ENCODE measurements at regions not wholly inside any gene's neighbourhood (a gene's known extent, or its start where the extent isn't known, plus 50 kb on each side); places are given as distances from the start of the nearest gene placed in this dataset.
"Not testable (repeated sequence)": the region's sequence is repeated elsewhere in the genome, so short reads cannot be mapped to it uniquely, and the experiment has no call there.

DNA sequence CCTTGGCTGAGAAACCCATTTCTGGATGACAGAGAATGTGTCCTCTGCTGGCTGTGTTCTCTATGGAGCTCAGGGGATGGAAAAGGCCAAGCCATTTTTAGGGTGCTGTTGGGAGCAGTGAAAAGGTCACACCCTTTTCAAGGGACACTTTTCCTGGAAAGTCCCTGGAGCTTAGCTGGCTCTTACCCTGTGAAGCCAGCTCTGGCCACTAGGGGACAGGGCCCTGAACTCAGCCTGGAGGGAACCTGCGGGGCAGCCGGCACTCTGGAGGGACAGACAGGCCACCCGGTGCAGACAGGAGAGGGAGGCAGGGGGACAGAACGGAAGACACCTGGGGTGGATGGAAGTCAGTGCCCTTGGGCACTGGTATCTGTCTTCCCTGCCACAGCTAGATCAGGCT is 95.3 kb upstream of the ZSCAN2 start:
- TF ChIP-seq, protein P1, sequence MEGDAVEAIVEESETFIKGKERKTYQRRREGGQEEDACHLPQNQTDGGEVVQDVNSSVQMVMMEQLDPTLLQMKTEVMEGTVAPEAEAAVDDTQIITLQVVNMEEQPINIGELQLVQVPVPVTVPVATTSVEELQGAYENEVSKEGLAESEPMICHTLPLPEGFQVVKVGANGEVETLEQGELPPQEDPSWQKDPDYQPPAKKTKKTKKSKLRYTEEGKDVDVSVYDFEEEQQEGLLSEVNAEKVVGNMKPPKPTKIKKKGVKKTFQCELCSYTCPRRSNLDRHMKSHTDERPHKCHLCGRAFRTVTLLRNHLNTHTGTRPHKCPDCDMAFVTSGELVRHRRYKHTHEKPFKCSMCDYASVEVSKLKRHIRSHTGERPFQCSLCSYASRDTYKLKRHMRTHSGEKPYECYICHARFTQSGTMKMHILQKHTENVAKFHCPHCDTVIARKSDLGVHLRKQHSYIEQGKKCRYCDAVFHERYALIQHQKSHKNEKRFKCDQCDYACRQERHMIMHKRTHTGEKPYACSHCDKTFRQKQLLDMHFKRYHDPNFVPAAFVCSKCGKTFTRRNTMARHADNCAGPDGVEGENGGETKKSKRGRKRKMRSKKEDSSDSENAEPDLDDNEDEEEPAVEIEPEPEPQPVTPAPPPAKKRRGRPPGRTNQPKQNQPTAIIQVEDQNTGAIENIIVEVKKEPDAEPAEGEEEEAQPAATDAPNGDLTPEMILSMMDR (IDR thresholded peaks at IDR 0.05) = not testable (repeated sequence)
- not testable (repeated sequence) for TF ChIP-seq POLR2A (IDR thresholded peaks at IDR 0.05)

Measured in body of pancreas (tissue), 4 donors.